Breast epithelium (tissue), 4 donors: ENCODE measurements at regions not wholly inside any gene's neighbourhood (a gene's known extent, or its start where the extent isn't known, plus 50 kb on each side); places are given as distances from the start of the nearest gene placed in this dataset.

Source experiments
- DNase-seq, 2 donors: peaks; one replicate each; pipeline ENCODE4 v3.0.0-alpha.2; 2019; ENCODE audit warnings: low spot score in 2 of 2
- H3K27ac ChIP-seq, 2 donors: fragments of 200-600 bp; sonication (generic) in 1 of 2; one replicate each; pipeline ENCODE4 v1.5.1; 2016 to 2019; ENCODE audit warnings: mild to moderate bottlenecking in 1 of 2
- H3K27me3 ChIP-seq, 2 donors: fragments of 200-600 bp; sonication (generic) in 1 of 2; one replicate each; pipeline versions ENCODE4 v1.5.1 to v1.6.0; 2017 to 2019; ENCODE audit warnings: control low read depth in 1 of 2, mild to moderate bottlenecking in 1 of 2
- H3K36me3 ChIP-seq: fragments of 200-600 bp; one replicate; pipeline ENCODE4 v1.5.1; 2019
- H3K4me1 ChIP-seq, 2 donors: fragments of 200-600 bp; sonication (generic); one replicate each; pipeline ENCODE4 v1.5.1; 2016 to 2019; ENCODE audit warnings: control low read depth in 1 of 2
- H3K4me3 ChIP-seq, 3 donors: fragments of 200-600 bp; sonication (generic); 1 replicate in 2 of 3; 2 replicates in 1 of 3; pipeline ENCODE4 v1.5.1; 2016 to 2019; ENCODE audit warnings: mild to moderate bottlenecking in 3 of 3, moderate library complexity in 2 of 3
- H3K9me3 ChIP-seq, 2 donors: fragments of 200-600 bp; sonication (generic) in 1 of 2; one replicate each; pipeline ENCODE4 v1.5.1; 2016 to 2019; ENCODE audit warnings: control low read depth in 1 of 2
- CTCF ChIP-seq, 3 donors: fragments of 450-650 bp; IDR thresholded peaks; one replicate each; pipeline ENCODE4 v1.5.1; 2016 to 2017; ENCODE audit warnings: antibody characterized with exemption in 3 of 3, mild to moderate bottlenecking in 3 of 3, moderate library complexity in 3 of 3
- POLR2A ChIP-seq: fragments of 450-650 bp; IDR thresholded peaks from one replicate; pipeline ENCODE4 v1.6.1; 2016; ENCODE audit warnings: antibody characterized with exemption, mild to moderate bottlenecking, moderate library complexity
- POLR2AphosphoS5 ChIP-seq, 3 donors: sonication (generic); formaldehyde crosslinking; IDR thresholded peaks; one replicate each; pipeline ENCODE4 v1.6.1; 2017; ENCODE audit warnings: antibody characterized with exemption in 3 of 3
- intact Hi-C: fragments of 100-400 bp; cut with DNase I; formaldehyde crosslinking; loops from one replicate; pipeline ENCODE4 v1.15.1; 2023; ENCODE audit warnings: low total_unique reads

DNA sequence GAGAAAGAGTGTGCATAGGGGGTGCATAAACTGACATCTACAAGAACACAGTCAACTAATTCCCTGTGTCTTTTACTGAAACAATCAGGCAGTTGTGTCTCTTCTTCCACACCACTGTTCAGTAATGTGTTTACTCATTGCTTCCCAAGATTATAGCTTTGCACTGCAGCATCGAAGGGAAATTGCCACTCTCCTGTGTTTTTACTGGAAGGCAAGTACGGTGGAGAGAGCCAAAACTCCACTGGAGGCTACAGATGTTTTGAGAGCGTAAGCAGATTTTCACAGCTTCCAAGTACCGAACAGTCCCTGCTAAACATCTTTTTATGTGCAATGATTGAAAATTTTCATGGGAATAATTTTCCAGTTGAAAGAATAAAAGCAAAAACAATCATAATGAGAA, 510.5 kb upstream of the AKR1E2 start:
- intact Hi-C loops: no loop called here
- Histone ChIP-seq H3K27me3 (no peaks in the 10 kb centered on the region), H3K4me3 (no peak overlapping the region), H3K4me1 (no peaks in the 10 kb centered on the region), H3K9me3 (no peaks in the 10 kb centered on the region), H3K27ac (peak overlapping the region; percentile 22 to 25), H3K36me3 (no peaks in the 10 kb centered on the region)
- TF ChIP-seq CTCF (IDR thresholded peaks at IDR 0.05): no peak
- no peak for TF ChIP-seq POLR2AphosphoS5 (IDR thresholded peaks at IDR 0.05)
- no peak for DNase-seq

GRCh38 chr10:4313051-4313450, 513.0 kb upstream of the AKR1E2 start:
- no peak for DNase-seq
- H3K27ac ChIP-seq: no peak overlapping the region
- no peaks in the 10 kb centered on the region for H3K4me1 ChIP-seq
- intact Hi-C loops: no loop called here
- no peaks in the 10 kb centered on the region for H3K27me3 ChIP-seq
- TF ChIP-seq CTCF (IDR thresholded peaks at IDR 0.05) (no peak), POLR2AphosphoS5 (IDR thresholded peaks at IDR 0.05) (no peak), POLR2A (no peak)
- H3K9me3 ChIP-seq: no peaks in the 10 kb centered on the region
- H3K4me3 ChIP-seq: no peak overlapping the region
- no peaks in the 10 kb centered on the region for H3K36me3 ChIP-seq

- no peak overlapping the region for H3K4me3 ChIP-seq
- H3K36me3 ChIP-seq: no peaks in the 10 kb centered on the region
- TF ChIP-seq POLR2AphosphoS5 (IDR thresholded peaks at IDR 0.05): no peak
- H3K27ac ChIP-seq: no peak overlapping the region
- intact Hi-C loops: no loop called here
- no peak for DNase-seq
- no peaks in the 10 kb centered on the region for H3K4me1 ChIP-seq
- H3K27me3 ChIP-seq: no peaks in the 10 kb centered on the region
- no peaks in the 10 kb centered on the region for H3K9me3 ChIP-seq
These were observed 513.8 kb upstream of the AKR1E2 start for GRCh38 chr10:4312051-4312835.

GRCh38 chr10:4310172-4310571, 515.8 kb upstream of the AKR1E2 start:
- Histone ChIP-seq H3K36me3 (no peaks in the 10 kb centered on the region), H3K27me3 (no peaks in the 10 kb centered on the region), H3K9me3 (no peaks in the 10 kb centered on the region), H3K27ac (no peak overlapping the region), H3K4me1 (no peaks in the 10 kb centered on the region), H3K4me3 (no peak overlapping the region)
- TF ChIP-seq POLR2A: no peak
- no peak for TF ChIP-seq POLR2AphosphoS5 (IDR thresholded peaks at IDR 0.05)
- no peak for TF ChIP-seq CTCF (IDR thresholded peaks at IDR 0.05)
- no peak for DNase-seq
- intact Hi-C loops: no loop called here

DNA sequence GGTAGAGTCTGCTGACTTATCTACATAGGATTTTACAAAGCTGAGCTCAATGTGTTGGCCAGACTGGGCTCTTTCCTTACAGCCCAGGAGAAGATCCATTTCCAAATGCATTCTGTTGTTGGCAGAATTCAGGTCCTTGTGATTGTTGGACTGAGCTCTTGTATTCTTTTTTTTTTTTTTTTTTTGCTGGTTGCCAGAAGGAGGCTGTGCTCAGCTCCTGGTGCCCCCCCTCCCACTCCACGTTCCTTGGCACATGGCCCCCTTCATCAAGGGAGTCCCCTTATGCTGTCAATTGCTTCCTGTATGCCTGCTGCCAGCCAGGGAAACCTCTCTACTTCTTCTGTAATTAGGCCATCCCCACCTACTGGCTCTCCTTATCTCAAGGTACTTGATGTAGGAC, 518.1 kb upstream of the AKR1E2 start:
- DNase-seq: peak in 1 of 2 donors; percentile 35
- Histone ChIP-seq H3K4me3 (no peak overlapping the region), H3K27ac (peak overlapping the region; percentile 21 to 33), H3K27me3 (no peaks in the 10 kb centered on the region), H3K4me1 (no peaks in the 10 kb centered on the region), H3K36me3 (no peaks in the 10 kb centered on the region), H3K9me3 (no peaks in the 10 kb centered on the region)
- no peak for TF ChIP-seq POLR2A
- no peak for TF ChIP-seq POLR2AphosphoS5 (IDR thresholded peaks at IDR 0.05)
- TF ChIP-seq CTCF (IDR thresholded peaks at IDR 0.05): no peak
- intact Hi-C loops: no loop called here
